BJ (cell line): ENCODE measurements at regions not wholly inside any gene's neighbourhood (a gene's known extent, or its start where the extent isn't known, plus 50 kb on each side); places are given as distances from the start of the nearest gene placed in this dataset.

Source experiments
- CTCF ChIA-PET: fragments of 350-600 bp; formaldehyde crosslinking; extraction: SDS; loops from one replicate; lab custom pipeline; 2021; ENCODE audit warnings: antibody characterized with exemption, inconsistent platforms; lab: Yijun Ruan, JAX
- POLR2A ChIA-PET: fragments of 300-600 bp; sonication (Branson Sonifier 250); formaldehyde crosslinking; extraction: SDS; loops from one replicate; lab custom pipeline; 2021; ENCODE audit warnings: antibody characterized with exemption; lab: Charles Lee
- DNase-seq: peaks from one replicate; pipeline ENCODE4 v3.0.0-alpha.2; 2011; ENCODE audit warnings: low read depth
- H3K27me3 ChIP-seq: 2 replicates; pipeline ENCODE4 v1.6.0; 2011; ENCODE audit warnings: low read length; ENCODE audit not compliant: control insufficient read depth, insufficient read depth
- H3K36me3 ChIP-seq: 2 replicates; pipeline ENCODE4 v1.5.1; 2011; ENCODE audit warnings: low read length; ENCODE audit not compliant: control insufficient read depth, insufficient read depth
- H3K4me3 ChIP-seq: 2 replicates; pipeline ENCODE4 v1.5.1; 2011; ENCODE audit warnings: low read depth, mild to moderate bottlenecking, control low read depth, low read length
- TF ChIP-seq, protein P1 (sequence below): IDR thresholded peaks from 2 replicates; pipeline ENCODE4 v1.5.1; 2011; ENCODE audit warnings: low read depth, mild to moderate bottlenecking, control low read depth, inconsistent platforms, low read length, moderate library complexity; ENCODE audit not compliant: insufficient read depth

DNA sequence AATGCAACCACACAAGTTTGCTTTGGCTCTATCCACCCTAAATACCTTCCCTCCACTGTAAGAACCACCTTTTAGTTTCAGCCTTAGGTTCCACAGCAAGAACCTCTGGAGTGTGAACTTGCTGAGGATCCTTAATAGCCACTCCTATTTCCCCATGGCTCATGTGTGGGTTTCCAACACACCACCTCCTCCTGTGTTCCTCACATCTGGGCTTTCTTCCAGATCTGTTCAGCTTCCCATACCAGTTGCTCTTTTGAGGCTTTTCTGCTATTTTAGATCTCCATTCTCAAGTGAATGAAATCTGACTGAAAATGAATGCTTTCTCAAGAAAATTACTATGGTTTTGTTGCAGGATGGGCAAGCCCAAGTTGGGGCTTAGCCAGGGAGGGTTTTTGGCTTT lies 104.8 kb upstream of the MIR17HG start:
- ChIA-PET POLR2A (no interaction called here), CTCF (no interaction called here)
- no peak for DNase-seq
- Histone ChIP-seq H3K4me3 (no peak overlapping the region), H3K27me3 (no peaks in the 10 kb centered on the region), H3K36me3 (no peaks in the 10 kb centered on the region)
- TF ChIP-seq, protein P1, sequence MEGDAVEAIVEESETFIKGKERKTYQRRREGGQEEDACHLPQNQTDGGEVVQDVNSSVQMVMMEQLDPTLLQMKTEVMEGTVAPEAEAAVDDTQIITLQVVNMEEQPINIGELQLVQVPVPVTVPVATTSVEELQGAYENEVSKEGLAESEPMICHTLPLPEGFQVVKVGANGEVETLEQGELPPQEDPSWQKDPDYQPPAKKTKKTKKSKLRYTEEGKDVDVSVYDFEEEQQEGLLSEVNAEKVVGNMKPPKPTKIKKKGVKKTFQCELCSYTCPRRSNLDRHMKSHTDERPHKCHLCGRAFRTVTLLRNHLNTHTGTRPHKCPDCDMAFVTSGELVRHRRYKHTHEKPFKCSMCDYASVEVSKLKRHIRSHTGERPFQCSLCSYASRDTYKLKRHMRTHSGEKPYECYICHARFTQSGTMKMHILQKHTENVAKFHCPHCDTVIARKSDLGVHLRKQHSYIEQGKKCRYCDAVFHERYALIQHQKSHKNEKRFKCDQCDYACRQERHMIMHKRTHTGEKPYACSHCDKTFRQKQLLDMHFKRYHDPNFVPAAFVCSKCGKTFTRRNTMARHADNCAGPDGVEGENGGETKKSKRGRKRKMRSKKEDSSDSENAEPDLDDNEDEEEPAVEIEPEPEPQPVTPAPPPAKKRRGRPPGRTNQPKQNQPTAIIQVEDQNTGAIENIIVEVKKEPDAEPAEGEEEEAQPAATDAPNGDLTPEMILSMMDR, result no peak

DNA sequence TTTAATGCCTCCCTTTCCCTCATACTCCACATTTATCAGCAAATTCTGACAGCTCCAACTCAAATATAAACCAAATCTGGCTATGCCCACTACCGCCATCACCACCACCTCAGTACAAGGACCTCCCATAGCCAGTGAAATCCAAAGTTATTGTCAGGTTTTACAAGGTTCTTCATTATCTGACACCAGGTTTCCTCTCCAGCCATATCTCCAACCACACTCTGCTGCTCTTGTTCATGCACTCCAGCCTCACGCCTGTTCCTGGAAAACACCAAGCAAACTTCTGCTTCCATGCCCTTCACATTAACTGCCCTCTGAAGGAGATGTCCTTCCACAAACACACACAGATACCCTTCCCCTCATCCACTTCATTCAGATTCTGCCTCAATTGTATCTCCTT lies 102.2 kb upstream of the MIR17HG start:
- TF ChIP-seq, protein P1, result no peak
- CTCF ChIA-PET, result no interaction called here
- Histone ChIP-seq H3K27me3 (no peaks in the 10 kb centered on the region), H3K4me3 (no peak overlapping the region), H3K36me3 (no peaks in the 10 kb centered on the region)
- DNase-seq, result no peak
- POLR2A ChIA-PET, result no interaction called here

DNA sequence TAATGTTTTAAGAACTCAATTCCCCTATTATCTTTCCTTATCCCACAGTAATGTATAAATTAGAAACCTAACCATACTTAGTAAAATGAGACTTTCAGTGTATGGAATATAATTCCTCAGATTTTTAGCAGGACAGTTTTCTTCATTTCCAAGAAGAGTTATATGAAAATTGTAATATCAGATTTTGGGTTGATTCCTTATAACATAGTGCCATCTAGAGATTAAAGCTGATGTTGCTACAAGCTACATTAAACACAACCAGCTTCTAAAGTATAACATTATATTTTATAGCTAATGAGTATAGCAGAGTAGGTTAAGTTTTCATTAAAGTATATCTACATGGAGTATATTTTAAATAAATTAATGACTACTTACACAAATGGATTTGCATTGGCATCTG lies 99.7 kb upstream of the MIR17HG start:
- no peaks in the 10 kb centered on the region for H3K36me3 ChIP-seq
- CTCF ChIA-PET, result no interaction called here
- DNase-seq, result no peak
- H3K4me3 ChIP-seq, result no peak overlapping the region
- TF ChIP-seq, protein P1, result no peak
- POLR2A ChIA-PET, result no interaction called here
- no peaks in the 10 kb centered on the region for H3K27me3 ChIP-seq

DNA sequence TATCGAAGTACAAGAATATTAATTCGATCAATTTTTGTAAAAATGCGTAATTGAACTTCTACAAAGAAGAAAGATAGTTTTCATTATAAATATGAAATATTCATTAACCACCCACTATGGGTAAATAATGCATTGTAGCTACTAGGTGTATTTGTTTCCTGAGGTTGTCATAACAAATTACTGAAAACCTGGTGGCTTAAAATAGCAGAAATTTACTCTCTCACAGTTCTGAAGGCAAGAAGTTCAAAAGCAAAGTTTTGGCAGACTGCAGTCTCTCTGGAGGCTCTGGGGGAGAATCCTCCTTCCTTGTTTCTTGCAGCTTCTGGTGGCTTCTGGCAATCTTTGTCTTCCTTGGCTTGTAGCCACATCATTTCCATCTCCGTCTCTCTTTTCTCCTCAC lies 99.2 kb upstream of the MIR17HG start:
- ChIA-PET CTCF (no interaction called here), POLR2A (no interaction called here)
- no peak for DNase-seq
- TF ChIP-seq, protein P1, result no peak
- Histone ChIP-seq H3K4me3 (no peak overlapping the region), H3K36me3 (no peaks in the 10 kb centered on the region), H3K27me3 (no peaks in the 10 kb centered on the region)

DNA sequence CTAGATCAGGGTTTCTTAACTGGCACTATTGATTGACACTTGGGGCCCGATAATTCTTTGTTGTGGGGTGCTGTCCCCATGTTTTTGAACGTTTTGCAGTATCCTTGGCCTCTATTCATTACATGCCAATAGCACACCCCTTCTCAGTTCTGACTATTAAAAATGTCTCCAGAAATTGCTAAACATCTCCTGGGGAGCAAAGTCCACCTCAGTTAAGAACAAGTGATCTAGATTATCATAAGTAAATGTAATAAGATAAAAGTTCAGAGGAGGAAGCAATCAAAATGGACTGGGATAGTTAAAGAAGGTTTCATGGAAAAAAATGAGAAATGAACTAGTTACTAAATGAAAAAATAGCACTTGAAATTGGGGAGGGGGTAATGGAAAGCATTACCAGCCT lies 98.1 kb upstream of the MIR17HG start:
- DNase-seq, result no peak
- CTCF ChIA-PET, result no interaction called here
- no peak overlapping the region for H3K4me3 ChIP-seq
- POLR2A ChIA-PET, result no interaction called here
- H3K36me3 ChIP-seq, result no peaks in the 10 kb centered on the region
- no peaks in the 10 kb centered on the region for H3K27me3 ChIP-seq
- TF ChIP-seq, protein P1, result no peak
